Keratinocyte (primary cell): ENCODE measurements at regions not wholly inside any gene's neighbourhood (a gene's known extent, or its start where the extent isn't known, plus 50 kb on each side); places are given as distances from the start of the nearest gene placed in this dataset.

ENCODE experiments used
- DNase-seq: peaks from one replicate; pipeline ENCODE4 v3.0.0-alpha.2; 2011; ENCODE audit warnings: low read depth, missing footprints, low spot score
- FAIRE-seq: peaks from 2 replicates; lab custom pipeline; 2011; peaks lifted over from hg19 to GRCh38; lab: Jason Lieb, UNC
- H2AFZ ChIP-seq: 2 replicates; pipeline ENCODE4 v1.6.0; 2012; ENCODE audit warnings: low read length, control low read depth, inconsistent platforms; ENCODE audit not compliant: control insufficient read depth
- H3K27ac ChIP-seq: 2 replicates; pipeline ENCODE4 v1.5.1; 2011; ENCODE audit warnings: low read length; ENCODE audit not compliant: control insufficient read depth, insufficient read depth
- H3K27me3 ChIP-seq: 3 replicates; pipeline ENCODE4 v1.6.0; 2011; ENCODE audit warnings: low read length; ENCODE audit not compliant: control insufficient read depth, insufficient read depth; ENCODE audit errors: extremely low read depth
- H3K36me3 ChIP-seq, 2 experiments: 2 replicates in 1 of 2; 3 replicates in 1 of 2; pipeline ENCODE4 v1.5.1; 2011; ENCODE audit warnings: low read length in 2 of 2, mild to moderate bottlenecking in 1 of 2; ENCODE audit not compliant: control insufficient read depth in 2 of 2, insufficient read depth in 2 of 2; ENCODE audit errors: extremely low read depth in 1 of 2
- H3K4me1 ChIP-seq: 3 replicates; pipeline ENCODE4 v1.5.1; 2011; ENCODE audit warnings: low read length; ENCODE audit not compliant: control insufficient read depth, insufficient read depth; ENCODE audit errors: extremely low read depth
- H3K4me2 ChIP-seq: 3 replicates; pipeline ENCODE4 v1.6.0; 2011; ENCODE audit warnings: low read depth, low read length; ENCODE audit not compliant: control insufficient read depth, insufficient read depth; ENCODE audit errors: extremely low read depth
- H3K4me3 ChIP-seq, 3 experiments: fragments of 200-600 bp in 1 of 3; sonication (generic) in 1 of 3; 2 replicates in 2 of 3; 3 replicates in 1 of 3; pipeline ENCODE4 v1.5.1; 2011 to 2016; ENCODE audit warnings: low read length in 3 of 3, mild to moderate bottlenecking in 3 of 3, control low read depth in 2 of 3, inconsistent platforms in 1 of 3, low read depth in 1 of 3, mixed read lengths in 1 of 3, mixed run types in 1 of 3, moderate library complexity in 1 of 3; ENCODE audit not compliant: control insufficient read depth in 2 of 3, insufficient read depth in 2 of 3; ENCODE audit errors: extremely low read depth in 1 of 3
- H3K79me2 ChIP-seq: 2 replicates; pipeline ENCODE4 v1.6.0; 2012; ENCODE audit warnings: low read length; ENCODE audit not compliant: control insufficient read depth, insufficient read depth
- H3K9ac ChIP-seq: 3 replicates; pipeline ENCODE4 v1.6.0; 2011; ENCODE audit warnings: low read length; ENCODE audit not compliant: control insufficient read depth, insufficient read depth; ENCODE audit errors: extremely low read depth
- H3K9me1 ChIP-seq: 3 replicates; pipeline ENCODE4 v1.6.0; 2011; ENCODE audit warnings: low read length; ENCODE audit not compliant: control insufficient read depth, insufficient read depth; ENCODE audit errors: extremely low read depth
- H3K9me3 ChIP-seq: 2 replicates; pipeline ENCODE4 v1.5.1; 2012; ENCODE audit warnings: low read depth, low read length; ENCODE audit not compliant: control insufficient read depth
- H4K20me1 ChIP-seq: 3 replicates; pipeline ENCODE4 v1.6.0; 2011; ENCODE audit warnings: low read length; ENCODE audit not compliant: control insufficient read depth, insufficient read depth; ENCODE audit errors: extremely low read depth
- CTCF ChIP-seq, 3 experiments: IDR thresholded peaks in 1 of 3; conservative IDR thresholded peaks in 1 of 3; optimal IDR thresholded peaks in 1 of 3; 2 replicates in 2 of 3; 3 replicates in 1 of 3; pipeline versions ENCODE3 to v1.5.1; 2011; ENCODE audit warnings: low read length in 3 of 3, mild to moderate bottlenecking in 3 of 3, moderate library complexity in 2 of 3, control low read depth in 1 of 3, inconsistent platforms in 1 of 3; ENCODE audit not compliant: insufficient read depth in 2 of 3; ENCODE audit errors: extremely low read depth in 1 of 3
- EZH2 ChIP-seq: IDR thresholded peaks from one replicate; pipeline ENCODE4 v1.6.1; 2012; ENCODE audit warnings: inconsistent platforms, mild to moderate bottlenecking, low read length, moderate library complexity
- dilution Hi-C: fragments of 300-500 bp; cut with MboI; formaldehyde crosslinking; loops from one replicate; pipeline ENCODE4 v1.7.0; 2020; ENCODE audit warnings: low sequenced_read_pairs; ENCODE audit not compliant: extremely low pct_ligation_motif_present

- Histone ChIP-seq H3K4me2 (no peak overlapping the region), H3K36me3 (no peaks in the 10 kb centered on the region), H4K20me1 (no peaks in the 10 kb centered on the region), H3K4me1 (no peaks in the 10 kb centered on the region), H3K4me3 (no peak overlapping the region), H3K79me2 (no peaks in the 10 kb centered on the region), H3K27ac (no peak overlapping the region), H2AFZ (no peak overlapping the region), H3K9me3 (no peaks in the 10 kb centered on the region), H3K27me3 (no peaks in the 10 kb centered on the region), H3K9me1 (no peaks in the 10 kb centered on the region), H3K9ac (no peak overlapping the region)
- FAIRE-seq (no peak), DNase-seq (no peak)
- TF ChIP-seq EZH2 (no peak), CTCF (optimal IDR thresholded peaks at IDR 0.05 in 1 of 3, IDR thresholded peaks at IDR 0.05 in 1 of 3, conservative IDR thresholded peaks at IDR 0.05 in 1 of 3; ENCODE audit: extremely low read depth in 1 of 3, insufficient read depth in 2 of 3, low read length in 3 of 3) (no peak)
- dilution Hi-C loops: no loop called here
Measured at GRCh38 chr2:193520709-193521458, 1326.2 kb upstream of the TMEFF2 start.

- Histone ChIP-seq H3K4me2 (no peak overlapping the region), H2AFZ (no peak overlapping the region)
Measured at GRCh38 chr2:193518041-193518817, 1323.5 kb upstream of the TMEFF2 start.

More at GRCh38 chr2:193518041-193518817, 1323.5 kb upstream of the TMEFF2 start:
- no peak for FAIRE-seq
- H3K9me3 ChIP-seq: no peaks in the 10 kb centered on the region
- no peaks in the 10 kb centered on the region for H3K27me3 ChIP-seq
- H3K4me1 ChIP-seq: no peaks in the 10 kb centered on the region
- no peak overlapping the region for H3K9ac ChIP-seq
- H3K79me2 ChIP-seq: no peaks in the 10 kb centered on the region
- dilution Hi-C loops: no loop called here
- H3K4me3 ChIP-seq: no peak overlapping the region
- TF ChIP-seq CTCF (optimal IDR thresholded peaks at IDR 0.05 in 1 of 3, IDR thresholded peaks at IDR 0.05 in 1 of 3, conservative IDR thresholded peaks at IDR 0.05 in 1 of 3; ENCODE audit: extremely low read depth in 1 of 3, insufficient read depth in 2 of 3, low read length in 3 of 3) (no peak), EZH2 (no peak)
- no peaks in the 10 kb centered on the region for H3K9me1 ChIP-seq
- DNase-seq: no peak
- H3K36me3 ChIP-seq: no peaks in the 10 kb centered on the region
- no peak overlapping the region for H3K27ac ChIP-seq
- no peaks in the 10 kb centered on the region for H4K20me1 ChIP-seq
